ENCODE measurements at regions not wholly inside any gene's neighbourhood (a gene's known extent, or its start where the extent isn't known, plus 50 kb on each side); places are given as distances from the start of the nearest gene placed in this dataset.
A peak's percentile ranks its signal among the peaks of the same experiment; 100 is the strongest.

DNA sequence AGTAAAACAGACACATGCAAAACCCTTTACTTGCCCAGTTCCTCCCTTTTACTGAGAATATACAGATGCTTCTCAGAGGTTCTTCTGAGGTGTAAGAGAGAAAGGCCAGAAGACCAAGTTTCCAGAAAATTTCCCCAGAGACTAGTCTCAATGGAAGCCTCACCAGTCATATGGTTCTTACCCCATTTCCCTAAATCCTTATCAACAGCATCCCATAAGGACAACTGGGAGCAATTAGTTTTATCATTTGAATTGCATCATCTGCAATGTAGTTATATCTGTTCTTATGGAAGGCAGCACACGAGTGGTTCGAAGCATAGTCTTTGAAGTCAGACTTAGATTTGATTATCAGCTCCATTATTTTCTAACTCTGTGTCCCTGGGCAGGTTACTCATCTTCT, 203.6 kb upstream of the PPARGC1A start:
- DNase-seq = no peak

DNA sequence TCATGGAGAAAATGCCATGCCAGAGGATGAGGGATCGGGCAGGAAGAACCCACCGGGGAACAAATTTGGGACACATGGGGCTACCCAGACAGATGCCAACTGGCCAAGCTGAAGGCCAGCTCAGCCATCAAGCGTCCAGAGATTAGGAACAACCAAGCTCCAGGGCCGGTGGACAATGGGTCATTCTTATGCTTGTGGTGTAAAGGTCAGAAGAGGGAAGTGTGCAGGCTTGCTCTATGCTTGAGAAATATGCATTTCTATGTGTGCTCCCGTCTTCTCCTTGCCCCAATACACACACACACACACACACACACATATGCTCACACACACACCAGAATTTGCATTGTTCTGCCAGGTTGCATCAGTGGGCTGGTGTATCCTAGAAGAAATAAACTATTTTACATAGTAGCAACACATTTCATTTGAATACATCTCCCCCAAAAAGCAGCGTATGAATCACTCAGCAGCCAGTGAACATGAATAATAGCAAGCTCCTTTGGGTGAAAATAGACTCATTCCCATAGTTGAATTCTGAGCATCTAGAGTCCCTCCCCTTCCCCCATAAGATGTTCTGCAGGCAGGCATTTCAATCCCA, 201.9 kb upstream of the PPARGC1A start:
- no peak for DNase-seq

DNA sequence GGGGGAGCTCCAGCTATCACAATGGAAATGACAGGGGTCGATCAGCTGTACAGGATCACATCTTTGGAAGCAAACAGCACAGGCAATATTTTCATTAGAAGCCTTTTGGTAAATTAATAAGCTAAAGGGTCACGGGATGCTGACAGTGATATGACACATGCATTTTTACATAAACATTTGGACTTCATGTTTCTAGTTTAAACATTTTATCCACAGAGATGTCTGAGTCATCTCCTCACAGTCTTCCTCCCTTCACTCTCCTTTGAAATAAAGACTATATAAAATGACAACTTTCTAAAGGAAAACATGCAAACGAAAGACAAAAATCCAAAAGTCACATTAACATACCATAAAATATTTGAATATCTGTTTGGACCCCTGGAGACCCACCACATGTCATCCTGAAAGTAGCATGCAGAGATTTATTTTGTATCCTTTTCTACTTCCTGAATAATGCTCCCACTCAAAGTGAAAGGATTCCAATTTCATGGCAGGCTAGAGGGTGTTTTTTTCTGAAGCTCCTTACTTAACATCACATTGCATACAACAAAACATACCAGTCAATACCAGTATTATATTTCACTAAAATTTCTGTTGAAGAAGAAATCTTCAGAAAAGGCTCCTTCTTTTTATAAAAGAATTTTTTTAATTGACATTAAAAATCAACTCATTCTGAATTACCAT, 200.1 kb upstream of the PPARGC1A start:
- DNase-seq = no peak

GRCh38 chr4:24080871-24081270, 191.0 kb upstream of the PPARGC1A start:
- DNase-seq = no peak

DNA sequence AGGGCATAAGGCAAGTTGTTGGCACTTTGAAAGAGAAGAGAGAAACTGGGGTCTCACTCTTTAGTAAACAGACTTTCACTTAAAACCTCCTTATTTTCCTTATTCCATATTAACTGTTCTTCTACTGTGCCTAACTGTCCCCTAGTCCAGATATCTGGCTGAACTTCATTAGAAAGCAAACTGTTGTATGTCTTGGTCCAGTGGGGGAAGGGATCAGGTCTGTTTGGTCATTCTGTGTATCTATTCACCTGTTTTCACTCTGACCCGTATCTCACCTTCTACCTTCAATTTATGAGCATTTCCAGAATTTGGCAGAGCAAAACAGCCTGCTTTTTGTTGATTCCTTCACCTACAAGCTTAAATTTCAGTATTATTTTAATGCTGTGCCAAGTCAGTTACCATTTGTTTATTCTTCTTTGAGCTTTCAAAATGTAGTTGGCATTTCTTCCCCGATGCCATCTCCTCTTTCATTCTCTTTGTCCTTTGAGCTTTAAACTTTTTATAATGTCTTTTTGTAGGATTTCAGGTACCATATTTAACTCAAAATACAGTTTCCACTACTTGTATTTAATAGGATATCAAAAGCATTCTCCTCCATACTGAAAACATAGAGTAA, 188.6 kb upstream of the PPARGC1A start:
- no peak for DNase-seq

GRCh38 chr4:24076811-24077210, 187.0 kb upstream of the PPARGC1A start:
- no peak for DNase-seq

DNA sequence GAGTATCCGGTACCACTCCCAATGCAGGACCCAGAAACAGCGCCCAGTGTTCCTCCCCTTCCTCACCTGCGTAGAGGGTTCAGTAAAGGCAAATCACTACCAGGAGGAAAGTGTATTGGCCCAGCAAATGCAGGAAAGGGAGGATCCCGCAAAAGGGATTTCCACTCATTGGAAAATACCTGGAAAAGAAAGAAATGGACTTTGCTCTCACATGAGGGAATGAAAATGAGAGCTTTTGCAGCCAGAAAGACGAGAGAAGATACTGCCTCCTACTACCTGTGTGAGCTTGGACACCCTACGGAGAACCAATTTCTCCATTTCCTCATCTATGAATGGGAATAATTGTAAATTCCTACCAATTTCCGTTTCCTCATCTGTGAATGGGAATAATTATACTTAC, 184.1 kb upstream of the PPARGC1A start:
- no peak for DNase-seq

DNA sequence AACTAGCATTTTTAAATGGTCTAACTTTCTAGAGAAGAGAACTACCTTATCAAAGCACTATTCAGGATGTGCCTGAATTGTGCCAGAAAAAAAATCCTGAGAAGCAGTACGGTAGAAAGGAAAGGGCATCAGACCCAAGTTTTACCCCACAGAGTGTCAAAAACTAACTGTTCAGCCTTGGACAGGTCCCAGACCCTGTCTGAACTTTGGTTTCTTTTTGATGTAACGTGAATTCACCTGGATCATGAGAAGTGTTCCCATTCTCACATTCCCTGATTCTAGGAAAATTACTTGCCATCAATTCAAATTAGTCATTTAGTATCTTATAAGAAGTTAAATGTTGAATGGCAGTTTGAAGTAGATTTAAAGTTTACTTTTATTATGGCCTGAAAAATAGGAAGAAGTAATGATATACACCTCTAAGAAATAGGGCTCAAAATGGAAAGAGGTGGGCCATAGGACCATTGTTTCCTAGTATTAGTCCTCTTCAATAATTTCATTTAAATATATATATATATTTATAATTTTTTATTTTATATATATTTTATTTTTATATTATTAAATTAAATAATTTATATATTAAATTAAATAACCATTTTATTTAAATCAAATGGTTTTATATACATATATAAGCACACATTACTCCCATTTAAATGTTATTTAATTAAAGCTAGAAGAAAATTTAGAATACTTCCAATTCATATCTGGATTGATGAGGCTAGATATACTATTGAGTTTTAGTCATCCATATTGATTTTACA, 181.9 kb upstream of the PPARGC1A start:
- DNase-seq = no peak

DNA sequence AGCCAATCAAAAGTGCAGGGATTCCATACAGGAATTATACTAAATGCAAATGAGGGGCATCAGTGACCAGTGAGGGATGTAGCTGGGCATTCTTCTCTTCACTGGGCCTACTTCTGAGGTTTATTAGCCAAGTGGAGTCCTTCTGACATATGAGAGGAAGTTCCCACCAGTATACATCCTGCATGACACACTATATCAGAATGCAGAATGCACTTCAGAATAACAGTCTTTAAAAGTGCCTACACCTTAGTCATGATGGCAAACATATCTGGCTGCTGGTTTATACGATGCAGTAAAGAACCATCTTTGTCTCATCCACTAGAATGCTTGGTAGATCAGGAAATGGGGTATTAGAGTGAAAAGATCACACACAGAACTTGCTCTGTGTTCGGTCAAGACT, 180.3 kb upstream of the PPARGC1A start:
- no peak for DNase-seq

DNA sequence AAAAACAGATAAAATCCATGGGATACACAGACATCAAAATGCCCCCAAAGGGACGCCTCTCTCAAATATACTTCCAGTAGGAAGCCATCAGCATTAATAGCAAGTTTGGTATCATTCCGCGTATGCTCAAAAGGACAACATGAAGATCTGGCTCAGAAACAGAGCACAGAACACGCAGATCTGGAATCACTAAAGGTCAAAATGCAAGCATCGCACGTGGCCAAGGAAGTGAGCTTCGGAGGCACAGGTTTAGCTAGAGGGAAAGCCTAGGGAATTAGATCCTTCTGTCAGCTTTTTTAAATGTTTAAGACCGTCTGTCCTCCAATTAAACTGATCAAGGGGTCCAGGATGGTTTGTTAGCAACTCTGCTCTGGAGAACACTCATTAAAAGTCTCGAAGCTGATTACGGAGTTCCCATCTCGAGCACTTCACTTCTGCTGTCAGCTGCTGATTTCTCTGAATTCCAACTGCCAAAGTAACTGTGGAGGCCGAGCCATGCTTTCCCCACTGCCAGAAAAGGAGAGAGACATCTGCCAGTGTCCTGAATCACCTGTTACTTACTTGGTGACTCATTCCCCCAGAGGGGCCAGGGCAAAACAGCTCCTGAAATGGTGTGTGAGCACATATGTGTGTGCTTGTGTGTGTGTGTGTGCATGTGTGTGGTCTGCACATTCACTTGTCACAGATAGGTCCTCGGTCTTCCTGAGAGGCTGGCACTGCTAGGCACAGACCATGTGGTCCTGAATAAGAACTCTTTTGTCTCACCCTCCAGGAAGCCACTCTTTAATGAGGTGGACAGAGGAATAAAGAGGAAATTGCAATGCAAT, 177.7 kb upstream of the PPARGC1A start:
- peak; percentile 24 to 41 for DNase-seq

GRCh38 chr4:24065974-24066373, 176.1 kb upstream of the PPARGC1A start:
- DNase-seq = no peak

- DNase-seq = peak in 1 of 2 experiments; percentile 6
Measured at GRCh38 chr4:24063731-24064130, 173.9 kb upstream of the PPARGC1A start.

DNA sequence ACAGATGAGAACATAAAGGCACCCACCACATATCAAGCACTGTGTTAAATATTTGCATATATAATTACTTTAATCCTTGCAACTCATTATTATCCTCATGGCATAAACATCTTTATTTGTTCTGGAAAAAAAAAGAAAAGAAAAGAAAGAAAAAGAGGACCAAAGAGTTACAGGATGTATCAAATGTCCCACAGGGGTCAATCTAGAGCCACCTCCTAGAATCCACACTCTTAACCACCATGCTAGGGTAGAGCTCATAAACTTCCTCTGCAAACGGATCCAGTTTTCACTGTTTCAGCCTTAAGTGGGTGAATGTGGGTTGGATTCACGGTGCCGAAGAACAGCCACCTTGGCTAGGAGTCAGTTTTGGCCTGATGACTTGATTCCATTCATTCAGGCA, 171.1 kb upstream of the PPARGC1A start:
- no peak for DNase-seq

- no peak for DNase-seq
Measured at GRCh38 chr4:24059839-24060238, 170.0 kb upstream of the PPARGC1A start.

DNA sequence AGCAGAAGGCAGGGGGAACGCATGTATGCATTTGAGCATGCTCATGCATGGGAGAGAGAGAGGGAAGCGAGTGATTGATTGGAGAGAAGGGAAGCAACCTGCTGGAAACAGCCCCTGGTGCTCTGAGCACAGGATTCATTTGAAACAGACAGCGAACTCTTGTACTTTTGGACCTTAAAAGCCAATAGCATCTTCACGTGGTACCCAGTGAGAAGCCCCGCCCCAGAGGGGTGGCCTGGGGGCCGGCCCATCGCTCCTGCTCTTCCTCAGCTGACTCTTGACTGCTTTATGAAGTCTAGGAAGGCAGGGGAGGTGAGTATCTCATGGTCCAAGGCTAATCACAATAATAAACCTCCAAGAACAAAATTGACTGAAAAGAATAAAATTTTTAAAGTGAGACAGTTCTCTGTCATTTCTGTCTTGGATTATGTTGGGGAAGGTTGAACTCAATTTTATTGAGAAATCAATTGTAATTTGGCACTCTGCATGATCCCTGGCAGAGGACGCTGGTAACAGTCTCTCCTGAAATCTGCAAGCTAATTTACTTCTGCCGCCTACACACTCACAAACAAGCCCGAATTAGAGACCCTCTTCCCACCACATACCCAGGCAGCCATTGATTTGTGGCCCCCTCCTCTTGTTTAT, 168.2 kb upstream of the PPARGC1A start:
- DNase-seq = no peak

DNA sequence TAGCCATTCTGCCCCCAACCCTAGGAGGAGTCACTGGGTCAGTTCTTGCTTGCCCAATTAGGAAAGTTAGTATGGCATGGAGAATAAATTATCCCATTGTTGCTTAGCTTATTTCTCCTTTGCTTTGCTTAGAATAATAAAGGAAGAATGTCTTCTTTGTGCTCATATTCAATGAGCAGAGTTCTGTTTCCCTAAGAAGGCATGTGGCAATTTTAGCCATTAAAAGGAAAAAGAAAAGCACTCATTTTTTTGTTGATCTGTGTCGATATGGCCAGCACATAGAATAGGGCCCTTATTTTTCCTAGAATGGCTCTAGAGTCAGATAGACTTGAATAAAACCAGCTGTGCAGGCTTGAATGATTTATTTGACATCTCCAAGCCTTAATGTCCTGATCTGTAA, 166.4 kb upstream of the PPARGC1A start:
- DNase-seq = no peak

GRCh38 chr4:24055623-24056022, 165.8 kb upstream of the PPARGC1A start:
- DNase-seq = no peak

DNA sequence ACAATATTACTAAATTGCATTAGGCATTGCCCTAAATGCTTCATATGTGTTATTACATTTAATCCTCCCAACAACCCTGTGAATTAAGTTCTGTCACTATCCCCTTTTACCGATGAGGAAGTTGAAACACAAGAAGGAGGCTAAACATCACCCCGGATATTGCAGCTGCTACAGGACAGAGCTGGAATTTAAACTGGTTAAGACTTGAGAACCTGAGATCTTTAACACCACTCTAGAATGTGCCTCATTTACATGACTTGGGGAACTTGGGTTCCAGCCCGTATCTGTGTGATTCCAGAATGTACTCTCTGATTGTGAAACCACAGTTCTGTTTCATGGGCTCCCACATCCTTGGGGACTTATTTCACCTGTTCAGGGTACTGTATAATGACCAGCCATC, 165.1 kb upstream of the PPARGC1A start:
- no peak for DNase-seq

DNA sequence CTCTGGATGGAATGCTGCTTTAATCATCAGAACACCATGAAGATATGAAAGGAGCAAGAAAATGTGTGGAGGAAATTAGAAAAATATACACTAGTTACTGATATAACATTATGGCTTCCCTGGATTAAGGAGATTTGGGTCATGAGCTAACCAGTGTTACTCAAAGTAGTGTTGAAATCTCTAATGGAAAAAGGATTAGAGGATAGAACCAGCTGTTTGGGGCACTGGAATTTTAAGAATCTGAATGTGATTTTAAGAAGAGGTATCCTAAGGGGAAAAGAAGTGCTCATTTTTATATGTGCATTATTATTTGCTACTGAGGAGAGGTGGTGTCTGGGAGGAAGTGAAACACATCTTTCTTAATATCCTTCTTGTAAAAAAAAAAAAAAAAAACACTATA, 164.1 kb upstream of the PPARGC1A start:
- DNase-seq = no peak

GRCh38 chr4:24044610-24045589, 155.1 kb upstream of the PPARGC1A start:
- DNase-seq = no peak

- no peak for DNase-seq
Measured at GRCh38 chr4:24042094-24042493, 152.2 kb upstream of the PPARGC1A start.
